ENCODE measurements at regions not wholly inside any gene's neighbourhood (a gene's known extent, or its start where the extent isn't known, plus 50 kb on each side); places are given as distances from the start of the nearest gene placed in this dataset.

DNA sequence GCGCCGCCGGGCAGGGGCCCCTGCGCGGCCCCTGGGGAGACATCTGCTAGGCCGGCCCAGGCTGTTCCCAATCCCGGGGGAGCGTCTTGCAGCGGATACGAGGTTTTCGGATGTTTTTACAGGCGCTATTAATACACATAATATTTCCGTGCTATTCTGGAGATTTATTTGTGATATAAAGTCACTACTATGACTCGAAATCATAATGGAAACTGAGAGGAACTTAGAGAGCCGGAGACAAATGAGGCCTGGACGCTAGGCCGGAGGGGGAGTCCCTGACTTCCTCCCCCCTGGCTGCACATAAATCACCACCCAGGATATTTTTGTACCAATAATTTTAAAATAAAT, 91.7 kb upstream of the ANO1 start:
- TF ChIP-seq, protein P1, sequence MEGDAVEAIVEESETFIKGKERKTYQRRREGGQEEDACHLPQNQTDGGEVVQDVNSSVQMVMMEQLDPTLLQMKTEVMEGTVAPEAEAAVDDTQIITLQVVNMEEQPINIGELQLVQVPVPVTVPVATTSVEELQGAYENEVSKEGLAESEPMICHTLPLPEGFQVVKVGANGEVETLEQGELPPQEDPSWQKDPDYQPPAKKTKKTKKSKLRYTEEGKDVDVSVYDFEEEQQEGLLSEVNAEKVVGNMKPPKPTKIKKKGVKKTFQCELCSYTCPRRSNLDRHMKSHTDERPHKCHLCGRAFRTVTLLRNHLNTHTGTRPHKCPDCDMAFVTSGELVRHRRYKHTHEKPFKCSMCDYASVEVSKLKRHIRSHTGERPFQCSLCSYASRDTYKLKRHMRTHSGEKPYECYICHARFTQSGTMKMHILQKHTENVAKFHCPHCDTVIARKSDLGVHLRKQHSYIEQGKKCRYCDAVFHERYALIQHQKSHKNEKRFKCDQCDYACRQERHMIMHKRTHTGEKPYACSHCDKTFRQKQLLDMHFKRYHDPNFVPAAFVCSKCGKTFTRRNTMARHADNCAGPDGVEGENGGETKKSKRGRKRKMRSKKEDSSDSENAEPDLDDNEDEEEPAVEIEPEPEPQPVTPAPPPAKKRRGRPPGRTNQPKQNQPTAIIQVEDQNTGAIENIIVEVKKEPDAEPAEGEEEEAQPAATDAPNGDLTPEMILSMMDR (IDR thresholded peaks at IDR 0.05; ENCODE audit: insufficient read depth, low read length, poor library complexity, severe bottlenecking), result no peak
- no peak for TF ChIP-seq EZH2phosphoT487 (conservative IDR thresholded peaks at IDR 0.05; ENCODE audit: low read length)
